ENCODE measurements at regions not wholly inside any gene's neighbourhood (a gene's known extent, or its start where the extent isn't known, plus 50 kb on each side); places are given as distances from the start of the nearest gene placed in this dataset.

- no peaks in the 10 kb centered on the region for H3K9me3 ChIP-seq (ENCODE audit: control insufficient read depth, low read length)
- no peak overlapping the region for H3K4me2 ChIP-seq (ENCODE audit: low read length)
- no peaks in the 10 kb centered on the region for H3K27me3 ChIP-seq (ENCODE audit: control insufficient read depth, insufficient read depth, low read length)
- no peaks in the 10 kb centered on the region for H3K4me1 ChIP-seq
- H2AFZ ChIP-seq = no peak overlapping the region
- H3K9ac ChIP-seq = no peak overlapping the region
- no peaks in the 10 kb centered on the region for H3K36me3 ChIP-seq (ENCODE audit: control insufficient read depth, insufficient read depth, low read length)
- H3K4me3 ChIP-seq (ENCODE audit: low read depth, low read length) = no peak overlapping the region
- TF ChIP-seq CTCF (IDR thresholded peaks at IDR 0.05) = no peak
- H3K27ac ChIP-seq = no peak overlapping the region
- no peaks in the 10 kb centered on the region for H3K79me2 ChIP-seq
Measured at GRCh38 chr2:136482966-136483365, 282.4 kb upstream of the THSD7B start.

DNA sequence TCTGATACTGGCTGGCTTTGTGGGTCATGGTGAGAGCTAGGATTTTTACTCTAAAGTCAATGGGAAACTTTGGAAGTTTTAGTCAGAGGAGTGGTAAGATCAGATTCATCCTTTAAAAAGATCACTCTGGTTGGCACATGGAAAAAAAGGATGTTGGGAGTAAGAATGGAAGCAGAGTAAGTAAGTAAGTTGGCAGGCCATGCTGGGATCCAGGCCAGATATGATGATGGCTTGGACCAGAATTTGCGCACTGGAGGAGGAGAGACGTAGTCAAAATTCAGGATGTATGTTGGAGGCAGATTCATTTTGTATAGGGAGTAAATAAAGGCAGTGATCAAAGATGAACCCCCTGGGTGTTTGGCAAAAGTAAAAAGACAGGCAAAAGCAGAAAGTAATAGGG is 283.3 kb upstream of the THSD7B start:
- Histone ChIP-seq H3K79me2 (no peaks in the 10 kb centered on the region), H3K36me3 (ENCODE audit: control insufficient read depth, insufficient read depth, low read length) (no peaks in the 10 kb centered on the region), H3K4me2 (ENCODE audit: low read length) (no peak overlapping the region), H3K9ac (no peak overlapping the region), H3K9me3 (ENCODE audit: control insufficient read depth, low read length) (no peaks in the 10 kb centered on the region), H3K27ac (no peak overlapping the region), H3K4me3 (ENCODE audit: low read depth, low read length) (no peak overlapping the region), H3K27me3 (ENCODE audit: control insufficient read depth, insufficient read depth, low read length) (no peaks in the 10 kb centered on the region), H2AFZ (no peak overlapping the region), H3K4me1 (no peaks in the 10 kb centered on the region)
- TF ChIP-seq CTCF (IDR thresholded peaks at IDR 0.05) = no peak

- no peak overlapping the region for H3K4me3 ChIP-seq (ENCODE audit: low read depth, low read length)
- no peaks in the 10 kb centered on the region for H3K79me2 ChIP-seq
- no peak for TF ChIP-seq CTCF (IDR thresholded peaks at IDR 0.05)
- no peak overlapping the region for H3K27ac ChIP-seq
- H3K36me3 ChIP-seq (ENCODE audit: control insufficient read depth, insufficient read depth, low read length) = no peaks in the 10 kb centered on the region
- H3K4me1 ChIP-seq = no peaks in the 10 kb centered on the region
- H2AFZ ChIP-seq = no peak overlapping the region
- no peak overlapping the region for H3K9ac ChIP-seq
- H3K9me3 ChIP-seq (ENCODE audit: control insufficient read depth, low read length) = no peaks in the 10 kb centered on the region
- H3K4me2 ChIP-seq (ENCODE audit: low read length) = no peak overlapping the region
- no peaks in the 10 kb centered on the region for H3K27me3 ChIP-seq (ENCODE audit: control insufficient read depth, insufficient read depth, low read length)
Measured at GRCh38 chr2:136479696-136480095, 285.6 kb upstream of the THSD7B start.

- no peaks in the 10 kb centered on the region for H3K79me2 ChIP-seq
- H3K4me2 ChIP-seq (ENCODE audit: low read length) = no peak overlapping the region
- TF ChIP-seq CTCF (IDR thresholded peaks at IDR 0.05) = no peak
- H3K36me3 ChIP-seq (ENCODE audit: control insufficient read depth, insufficient read depth, low read length) = no peaks in the 10 kb centered on the region
- no peak overlapping the region for H3K9ac ChIP-seq
- H3K9me3 ChIP-seq (ENCODE audit: control insufficient read depth, low read length) = no peaks in the 10 kb centered on the region
- no peak overlapping the region for H3K4me3 ChIP-seq (ENCODE audit: low read depth, low read length)
- no peaks in the 10 kb centered on the region for H3K4me1 ChIP-seq
- no peak overlapping the region for H3K27ac ChIP-seq
- H3K27me3 ChIP-seq (ENCODE audit: control insufficient read depth, insufficient read depth, low read length) = no peaks in the 10 kb centered on the region
- no peak overlapping the region for H2AFZ ChIP-seq
Measured at GRCh38 chr2:136468799-136469369, 296.5 kb upstream of the THSD7B start.

- no peaks in the 10 kb centered on the region for H3K9me3 ChIP-seq (ENCODE audit: control insufficient read depth, low read length)
- no peak overlapping the region for H3K4me3 ChIP-seq (ENCODE audit: low read depth, low read length)
- no peaks in the 10 kb centered on the region for H3K36me3 ChIP-seq (ENCODE audit: control insufficient read depth, insufficient read depth, low read length)
- TF ChIP-seq CTCF (IDR thresholded peaks at IDR 0.05) = no peak
- no peak overlapping the region for H3K27ac ChIP-seq
- H3K4me2 ChIP-seq (ENCODE audit: low read length) = no peak overlapping the region
- H3K4me1 ChIP-seq = no peaks in the 10 kb centered on the region
- no peaks in the 10 kb centered on the region for H3K79me2 ChIP-seq
- no peak overlapping the region for H3K9ac ChIP-seq
- H2AFZ ChIP-seq = no peak overlapping the region
- H3K27me3 ChIP-seq (ENCODE audit: control insufficient read depth, insufficient read depth, low read length) = no peaks in the 10 kb centered on the region
Measured at GRCh38 chr2:136452528-136452927, 312.8 kb upstream of the THSD7B start.

Data from parathyroid adenoma (tissue), 2 donors.